Amniotic epithelial cell (primary cell): ENCODE measurements at regions not wholly inside any gene's neighbourhood (a gene's known extent, or its start where the extent isn't known, plus 50 kb on each side); places are given as distances from the start of the nearest gene placed in this dataset.
A peak's percentile ranks its signal among the peaks of the same experiment; 100 is the strongest.

Experiments
- DNase-seq: peaks from one replicate; pipeline ENCODE4 v3.0.0-alpha.2; 2010; ENCODE audit warnings: low read depth

- DNase-seq: peak; percentile 40
Measured at GRCh38 chr9:89808756-89809181, 204.0 kb downstream of the GADD45G start.

DNA sequence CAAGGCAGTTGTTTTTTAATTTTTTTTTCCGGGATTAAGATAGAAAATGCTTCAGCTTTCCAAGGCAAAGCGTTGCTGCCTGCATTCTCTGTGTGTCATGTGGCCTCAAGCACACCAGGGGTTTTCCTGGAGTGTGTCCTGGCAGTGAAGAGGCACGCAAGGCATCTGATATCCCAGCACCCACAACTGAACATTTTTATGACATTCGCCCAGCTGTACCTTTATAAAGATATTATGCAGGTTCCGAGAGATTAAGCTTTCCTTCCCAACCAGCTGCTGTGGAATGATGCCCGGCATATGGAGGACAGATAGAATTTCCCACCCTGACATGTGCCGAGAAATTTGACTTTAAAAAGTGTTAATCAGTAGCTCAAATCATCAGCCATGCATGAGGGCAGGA is 205.6 kb downstream of the GADD45G start:
- DNase-seq: no peak

DNA sequence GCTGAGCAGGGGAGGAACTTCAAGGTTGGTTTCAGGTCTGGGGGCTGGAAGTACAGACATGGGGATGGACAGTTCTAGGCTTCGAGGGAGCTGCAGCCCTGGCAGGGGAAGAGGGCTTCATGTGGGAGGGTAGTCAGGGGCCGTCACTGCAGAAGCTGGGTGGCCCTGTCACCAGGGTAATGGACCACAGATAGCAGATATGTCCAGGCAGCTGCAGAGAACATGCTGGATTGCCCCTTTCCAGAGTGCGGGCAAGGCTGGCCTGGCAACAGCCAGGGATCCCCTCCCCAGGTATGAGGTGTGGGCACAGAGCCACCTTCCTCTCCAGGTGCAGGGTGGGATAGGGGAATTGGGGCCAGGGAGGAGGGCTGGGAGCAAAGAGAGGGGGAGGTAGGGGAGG is 206.5 kb downstream of the GADD45G start:
- no peak for DNase-seq

GRCh38 chr9:89811886-89812450 is 207.2 kb downstream of the GADD45G start:
- no peak for DNase-seq

- DNase-seq: no peak
Measured at GRCh38 chr9:89812556-89813181, 207.9 kb downstream of the GADD45G start.

DNA sequence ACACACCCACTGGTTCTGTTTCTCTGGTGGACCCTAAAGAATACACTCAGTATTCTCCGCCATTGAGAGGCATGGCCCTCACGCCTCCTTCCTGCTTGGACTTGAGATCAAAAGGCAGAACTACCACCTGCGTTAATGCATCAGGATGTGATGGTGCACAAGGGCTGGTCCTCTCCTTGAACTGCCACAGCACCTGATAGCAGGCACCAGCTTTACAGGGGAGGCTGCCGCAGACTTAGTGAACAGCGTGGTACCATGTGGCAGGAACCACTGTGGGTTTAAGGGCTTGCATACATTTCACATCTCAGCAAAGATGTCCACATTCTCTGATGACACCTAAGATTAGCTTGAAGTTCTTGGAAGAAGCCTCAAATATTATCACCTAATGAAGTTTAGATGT is 208.7 kb downstream of the GADD45G start:
- no peak for DNase-seq

- peak; percentile 22 for DNase-seq
Measured at GRCh38 chr9:89814340-89815040, 209.7 kb downstream of the GADD45G start.

GRCh38 chr9:89815061-89815902 is 210.5 kb downstream of the GADD45G start:
- DNase-seq: no peak

DNA sequence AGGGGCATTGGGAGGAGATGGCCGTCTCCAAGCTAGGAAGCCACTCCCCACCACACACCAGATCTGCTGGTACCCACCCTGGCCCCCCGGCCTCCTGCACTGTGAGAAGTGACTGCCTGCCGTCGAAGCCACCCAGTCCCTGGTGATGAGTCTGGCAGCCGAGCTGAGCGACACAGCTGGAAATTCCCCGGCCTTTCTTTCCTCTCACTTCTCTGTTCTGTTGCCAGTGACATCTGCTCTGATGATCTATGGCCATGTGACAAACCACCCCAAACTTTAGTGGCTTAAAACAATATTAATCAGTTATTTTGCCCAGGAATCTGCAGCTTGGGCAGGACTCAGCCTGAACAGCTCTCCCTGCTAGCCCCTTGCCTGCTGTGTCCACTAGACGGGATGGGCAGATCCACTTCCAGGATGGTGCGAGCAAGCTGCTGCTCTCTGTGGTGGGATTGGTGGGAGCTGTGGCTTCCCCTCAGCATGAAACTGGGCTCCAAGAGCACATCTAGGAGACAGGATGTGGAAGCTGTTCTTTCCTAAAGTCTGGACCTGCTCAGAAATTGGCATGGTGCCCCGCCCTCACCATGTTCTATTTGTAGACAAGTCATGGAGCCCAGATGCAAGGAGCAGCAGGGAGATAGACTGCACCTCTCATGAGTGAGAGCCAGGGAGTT is 211.2 kb downstream of the GADD45G start:
- DNase-seq: no peak

DNA sequence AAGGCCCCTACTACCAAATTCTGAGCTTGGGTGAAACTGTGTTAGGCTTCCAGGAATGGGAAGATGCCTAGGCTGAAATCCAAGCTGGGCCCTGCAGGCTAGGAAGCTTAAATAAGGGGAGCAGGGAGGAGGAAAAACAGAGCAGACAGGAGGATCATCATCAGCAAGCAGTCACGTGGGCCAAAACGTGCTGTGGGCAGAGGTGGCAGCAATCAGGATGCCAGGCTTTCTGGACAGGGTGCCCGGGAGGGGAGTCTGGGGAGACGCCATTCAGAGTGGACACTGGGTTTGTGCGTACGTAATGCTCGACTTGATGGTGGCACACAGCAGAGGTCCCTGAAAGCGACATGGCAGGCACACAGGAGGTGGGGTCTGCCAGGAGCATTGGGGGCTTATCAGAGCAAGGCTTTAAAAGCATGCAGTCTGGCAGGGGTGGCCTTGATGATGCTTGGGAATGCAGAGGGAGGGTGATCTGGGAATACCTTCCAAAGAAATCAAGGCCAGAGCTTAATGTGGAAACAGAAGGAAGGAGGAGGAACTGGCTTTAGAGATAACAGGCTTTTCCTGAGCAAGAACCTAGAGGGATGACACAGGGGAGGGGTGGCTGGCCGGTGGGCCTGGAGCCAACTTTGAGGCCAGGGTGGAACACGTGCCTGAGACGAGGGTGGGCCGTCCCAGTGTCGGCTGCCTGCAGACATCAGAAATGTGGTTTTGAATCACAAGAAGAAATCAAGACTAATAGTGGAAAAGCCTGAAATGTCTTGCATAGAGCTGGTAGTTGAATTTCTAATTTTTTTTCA is 212.5 kb downstream of the GADD45G start:
- peak; percentile 55 for DNase-seq

GRCh38 chr9:89820337-89820736 is 215.5 kb downstream of the GADD45G start:
- DNase-seq: no peak

- peak; percentile 34 for DNase-seq
Measured at GRCh38 chr9:89821081-89821480, 216.3 kb downstream of the GADD45G start.

- DNase-seq: no peak
Measured at GRCh38 chr9:89822996-89823395, 218.2 kb downstream of the GADD45G start.

DNA sequence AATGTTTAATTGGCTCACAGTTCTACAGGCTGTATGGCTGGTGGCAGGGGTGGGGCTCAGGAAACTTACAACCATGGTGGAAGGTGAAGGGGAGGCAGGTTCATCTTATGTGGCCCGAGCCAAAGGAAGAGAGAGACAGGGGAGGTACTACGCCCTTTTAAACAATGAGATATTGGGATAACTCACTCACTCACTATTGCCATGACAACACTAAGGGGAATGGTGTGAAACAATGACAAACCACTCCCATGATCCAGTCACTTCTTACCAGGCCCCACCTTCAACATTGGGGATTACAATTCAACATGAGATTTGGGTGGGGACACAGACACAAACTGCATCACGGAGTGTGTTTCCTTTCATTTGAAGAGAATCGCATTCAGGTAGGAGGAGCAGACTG is 220.9 kb downstream of the GADD45G start:
- DNase-seq: no peak

DNA sequence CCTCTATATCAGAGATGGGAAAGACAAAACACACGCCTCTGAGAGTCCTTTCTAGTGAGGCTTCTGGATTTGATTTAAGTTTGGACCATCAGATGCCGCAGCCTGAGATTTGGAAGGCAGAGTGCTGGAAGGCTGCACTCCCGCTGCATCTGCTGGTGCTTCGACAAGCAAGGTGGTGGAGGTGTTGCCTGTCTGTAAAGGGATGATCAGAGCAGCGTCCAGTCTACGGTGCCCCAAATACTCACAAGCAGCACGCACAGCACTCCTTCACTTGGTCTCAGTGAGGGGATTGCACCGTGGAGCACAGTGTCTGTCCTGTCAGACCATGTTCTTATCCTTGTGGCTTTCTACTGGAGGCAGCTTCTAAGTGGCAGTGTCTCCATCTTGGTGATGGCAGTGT is 221.4 kb downstream of the GADD45G start:
- DNase-seq: no peak

- no peak for DNase-seq
Measured at GRCh38 chr9:89829346-89829745, 224.5 kb downstream of the GADD45G start.

GRCh38 chr9:89835666-89836065 is 230.9 kb downstream of the GADD45G start:
- peak; percentile 2 for DNase-seq

- no peak for DNase-seq
Measured at GRCh38 chr9:89837162-89837933, 232.5 kb downstream of the GADD45G start.

DNA sequence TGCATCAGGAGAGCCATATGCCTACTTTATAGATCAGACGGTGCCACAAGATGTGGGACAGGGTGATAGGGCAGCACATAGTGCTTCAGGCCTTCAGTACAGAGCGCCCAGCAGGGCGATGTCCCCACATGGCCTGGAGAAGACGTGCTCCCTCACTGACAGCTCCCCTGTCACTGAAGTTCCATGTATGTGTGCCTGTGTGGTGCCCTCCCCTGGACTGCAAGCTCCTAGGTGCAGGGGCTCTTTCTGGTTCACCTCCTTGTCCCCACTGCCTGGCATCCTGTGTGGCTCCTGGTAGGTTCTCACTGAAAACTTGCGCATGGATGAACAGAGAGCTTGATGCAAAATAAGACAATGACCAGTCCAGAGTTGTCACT is 233.1 kb downstream of the GADD45G start:
- DNase-seq: no peak

DNA sequence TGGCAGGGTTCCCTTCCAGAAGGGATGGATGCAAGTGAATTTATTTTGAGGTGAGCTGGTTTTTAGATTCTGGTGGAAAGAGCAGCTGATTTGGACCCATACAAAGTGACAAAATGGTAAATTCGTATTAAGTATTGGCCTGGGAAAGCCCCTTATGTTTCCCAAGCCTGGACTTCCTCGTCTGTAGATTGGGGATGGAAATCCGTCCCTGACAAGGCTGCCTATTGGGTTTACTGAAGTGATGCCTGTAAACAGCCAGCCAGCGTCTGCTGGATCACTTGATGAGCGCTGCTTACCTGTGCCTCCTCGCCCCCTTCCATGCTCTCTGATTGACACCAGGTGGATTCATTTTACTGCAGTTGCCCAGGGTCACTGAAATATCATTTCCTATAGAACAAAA is 233.8 kb downstream of the GADD45G start:
- no peak for DNase-seq

GRCh38 chr9:89839449-89839848 is 234.6 kb downstream of the GADD45G start:
- DNase-seq: no peak
